NCI-H460 (cell line): ENCODE measurements at regions not wholly inside any gene's neighbourhood (a gene's known extent, or its start where the extent isn't known, plus 50 kb on each side); places are given as distances from the start of the nearest gene placed in this dataset.

Source experiments
- DNase-seq: peaks from one replicate; pipeline ENCODE4 v3.0.0-alpha.2; 2016; ENCODE audit warnings: low read depth; ENCODE audit errors: extremely low read depth

DNA sequence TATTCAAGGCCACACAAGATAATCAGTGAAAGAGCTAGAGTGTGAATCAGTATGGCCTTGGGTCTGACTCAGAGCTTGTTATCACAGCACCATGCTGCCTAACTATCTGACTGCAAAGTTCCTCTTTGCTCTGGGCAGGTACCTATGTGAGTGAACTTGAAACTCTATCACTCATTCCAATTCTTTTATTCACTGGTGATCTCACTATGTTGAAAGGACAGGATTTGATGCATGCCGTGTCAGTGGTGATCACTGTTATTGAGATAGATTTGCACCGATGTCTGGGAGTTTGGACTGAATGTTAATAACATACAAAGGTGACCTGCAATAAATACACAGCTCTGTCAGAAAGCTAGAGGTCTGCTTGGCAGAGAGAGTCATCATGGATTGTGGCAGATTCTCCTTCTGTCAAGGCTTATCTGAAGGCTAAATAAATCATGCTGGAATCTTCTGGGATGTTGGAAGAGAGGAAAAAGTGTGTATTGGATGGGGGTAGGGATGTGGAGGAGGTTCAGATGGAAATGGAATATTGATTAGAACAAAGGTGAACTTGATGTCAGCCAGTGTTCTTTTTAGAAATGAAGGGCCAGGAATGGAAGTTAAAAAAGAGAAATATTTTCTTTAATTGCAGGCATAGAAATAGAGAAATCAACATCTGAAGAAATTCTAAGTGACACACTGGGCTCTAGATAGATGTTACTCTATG, 91.8 kb upstream of the TNC start:
- no peak for DNase-seq

DNA sequence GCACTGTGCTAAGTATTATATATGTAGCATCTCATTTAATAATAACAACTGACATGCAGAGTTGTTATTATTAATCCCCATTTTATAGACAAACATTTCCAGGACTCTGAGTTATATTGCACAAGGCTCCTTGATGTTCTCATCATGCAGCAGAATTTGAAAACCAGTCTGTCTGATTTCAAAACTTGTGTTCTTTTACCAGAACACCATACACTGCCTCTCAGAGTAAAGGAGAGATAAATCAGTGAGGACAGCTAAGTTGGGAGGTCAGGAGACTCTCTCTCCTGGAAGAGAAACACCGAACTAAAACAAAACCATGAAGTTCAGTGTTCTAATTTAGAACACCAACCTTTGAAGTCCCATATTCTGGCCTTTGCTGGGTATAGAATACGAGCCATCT, 92.7 kb upstream of the TNC start:
- no peak for DNase-seq

DNA sequence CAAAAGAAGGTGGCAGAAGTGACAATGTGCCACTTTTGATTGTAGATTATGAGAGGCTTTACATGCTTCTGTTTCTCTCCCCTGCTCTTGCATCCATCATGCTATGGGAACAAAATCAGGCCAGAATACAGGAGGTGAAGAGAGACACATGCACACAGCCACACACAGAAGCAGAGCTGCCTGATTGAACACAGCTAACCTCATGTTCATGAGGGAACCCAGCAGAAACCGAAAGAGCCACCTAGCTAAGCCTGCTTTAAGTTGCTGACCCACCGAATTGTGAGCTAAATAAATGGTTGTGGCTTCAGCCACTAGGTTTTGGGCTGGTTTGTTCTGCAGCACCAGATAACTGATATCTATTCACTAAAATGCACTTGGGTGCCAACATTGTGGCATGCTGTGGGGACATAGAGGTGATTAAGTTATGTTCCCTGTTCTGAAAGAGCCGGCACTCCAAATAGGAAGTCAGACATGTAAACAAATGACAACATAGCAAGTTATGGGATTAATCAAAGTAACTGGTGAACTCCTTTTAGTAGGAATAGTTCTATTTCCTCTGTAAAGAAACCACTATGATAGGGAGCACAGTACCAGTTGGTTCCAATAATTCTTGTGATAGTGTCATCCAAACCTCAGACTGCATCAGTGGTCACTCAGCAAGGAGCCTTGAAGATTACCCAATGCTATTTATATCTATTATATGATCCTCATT, 93.6 kb upstream of the TNC start:
- DNase-seq = no peak

DNA sequence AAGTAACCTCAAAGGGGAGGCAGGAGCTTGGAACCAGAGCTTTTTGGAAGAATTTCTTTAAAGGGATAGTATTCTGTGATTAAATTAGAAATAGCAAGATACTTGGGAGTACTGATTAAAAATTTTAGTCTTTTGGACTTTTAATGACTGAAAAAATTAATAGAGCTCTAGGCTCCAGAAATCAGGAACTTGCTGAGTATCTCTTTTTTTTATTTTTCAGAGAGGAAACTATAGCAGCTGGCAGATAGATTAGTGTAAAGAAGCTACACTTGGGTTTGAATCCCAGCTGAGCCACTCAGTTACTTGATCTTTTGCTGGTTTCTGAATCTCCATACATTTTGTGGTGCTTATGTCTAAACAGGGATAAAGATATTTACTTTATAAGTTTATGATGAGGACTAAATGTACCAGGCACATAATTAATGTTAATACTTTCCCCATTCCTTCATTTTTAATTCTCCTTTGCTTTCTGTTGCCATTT, 94.2 kb upstream of the TNC start:
- no peak for DNase-seq

DNA sequence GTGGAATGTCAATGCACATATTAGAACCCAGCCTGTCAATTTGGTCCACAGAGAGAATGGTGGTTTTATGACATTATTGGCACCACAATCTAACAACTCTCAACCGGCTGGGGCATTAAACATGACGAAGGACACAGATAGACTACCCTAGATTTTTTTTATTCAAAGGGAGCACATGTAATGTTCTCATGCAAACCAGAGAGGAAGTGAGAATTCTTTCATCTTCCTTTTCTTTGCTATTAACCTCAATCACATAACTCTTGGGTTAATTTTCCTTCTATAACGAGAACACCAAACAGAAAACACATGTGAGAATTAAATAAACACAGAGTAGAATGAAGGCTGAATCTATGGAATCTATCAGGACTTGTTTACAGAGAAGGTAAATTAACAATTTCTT, 94.9 kb upstream of the TNC start:
- no peak for DNase-seq

DNA sequence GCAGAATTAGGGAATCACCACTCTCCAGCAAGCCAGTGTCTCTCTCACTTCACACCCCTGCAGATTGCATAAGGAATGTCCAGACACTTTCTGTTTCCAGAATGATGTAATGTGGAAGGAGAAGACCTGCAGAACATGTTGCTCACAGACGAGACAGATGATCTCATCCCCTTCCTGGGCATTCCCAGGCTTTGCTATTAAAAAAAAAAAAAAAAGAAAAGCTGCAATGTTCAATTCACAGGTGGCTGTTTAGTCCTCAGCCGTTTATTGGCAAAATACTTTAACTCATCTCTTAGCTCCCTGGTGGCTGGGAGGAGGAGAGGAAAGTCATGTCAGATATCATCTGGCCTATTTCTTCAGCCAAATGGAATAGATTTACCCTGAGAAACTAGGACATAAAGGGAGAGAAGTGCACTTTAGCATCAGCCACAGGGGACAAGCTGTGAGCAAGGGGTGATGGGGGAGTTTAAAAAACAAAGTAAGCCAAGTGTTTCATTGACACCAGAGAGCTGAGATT, 95.9 kb upstream of the TNC start:
- DNase-seq = no peak

DNA sequence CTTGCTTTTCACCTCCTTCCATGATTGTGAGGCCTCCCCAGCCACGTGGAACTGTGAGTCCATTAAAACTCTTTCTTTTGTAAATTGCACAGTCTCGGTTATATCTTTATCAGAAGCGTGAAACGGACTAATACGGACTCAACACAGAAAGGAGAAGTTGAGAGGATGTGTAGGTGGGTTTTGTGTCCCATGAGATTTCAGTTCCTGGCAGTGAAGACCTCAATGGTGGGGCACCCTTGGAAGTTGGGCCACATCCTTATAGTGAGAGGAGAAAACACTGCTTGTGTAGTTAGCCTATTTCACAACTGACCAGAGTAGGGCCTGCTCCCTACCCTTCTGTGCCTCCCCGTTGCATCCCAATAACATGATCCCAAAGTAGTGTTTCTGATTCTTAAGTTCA, 98.9 kb upstream of the TNC start:
- no peak for DNase-seq

DNA sequence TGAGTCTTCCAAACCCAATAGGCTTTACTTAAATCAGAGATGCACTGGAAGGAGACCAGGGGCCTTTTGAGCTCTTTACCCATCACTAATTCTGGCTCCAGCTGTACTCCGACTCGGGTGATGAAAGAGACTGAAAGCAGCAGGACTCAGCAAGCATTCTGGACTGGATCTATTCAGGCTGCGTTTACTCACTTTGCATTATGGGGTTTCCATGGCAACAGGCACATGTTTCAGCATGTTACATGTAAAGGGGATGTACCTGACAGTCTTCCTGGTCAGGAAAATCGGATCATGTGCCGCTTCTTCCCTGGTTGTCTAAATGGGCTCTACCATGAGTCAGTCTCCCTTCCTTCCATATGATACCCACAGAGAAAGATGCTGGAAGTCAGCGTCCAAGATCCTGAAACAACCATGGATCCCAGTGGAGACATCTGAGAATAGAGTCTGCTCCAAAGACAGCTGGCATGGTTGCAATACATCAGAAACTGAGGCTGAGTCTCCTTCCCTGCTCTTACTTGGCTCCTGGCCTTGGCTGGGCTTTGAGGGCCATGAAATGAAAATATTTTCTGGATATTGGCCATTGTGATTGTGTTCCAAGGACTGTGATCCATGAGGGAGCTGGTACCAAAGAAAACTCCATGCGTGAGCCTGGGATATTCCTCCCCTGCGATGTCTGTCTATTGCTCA, 102.5 kb upstream of the TNC start:
- no peak for DNase-seq

DNA sequence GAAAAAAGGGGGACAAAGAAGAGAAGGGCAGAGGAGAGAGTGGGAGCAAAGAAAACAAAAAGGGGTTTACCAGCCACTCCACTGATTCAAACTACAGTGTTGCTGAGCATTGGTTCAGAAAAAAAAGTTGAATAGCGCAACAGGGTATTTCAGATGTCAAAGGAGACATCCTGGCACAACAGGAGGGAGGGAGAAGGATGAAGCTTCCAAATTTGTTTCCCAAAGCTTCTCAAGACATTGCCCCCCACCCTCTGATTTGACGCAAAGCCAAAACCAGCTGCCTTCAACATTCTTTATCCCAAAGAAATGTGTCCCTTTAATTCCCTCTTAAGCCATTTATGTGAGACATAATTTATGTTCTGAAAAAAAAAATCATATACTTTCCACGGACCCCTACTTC, 105.5 kb upstream of the TNC start:
- DNase-seq = no peak

DNA sequence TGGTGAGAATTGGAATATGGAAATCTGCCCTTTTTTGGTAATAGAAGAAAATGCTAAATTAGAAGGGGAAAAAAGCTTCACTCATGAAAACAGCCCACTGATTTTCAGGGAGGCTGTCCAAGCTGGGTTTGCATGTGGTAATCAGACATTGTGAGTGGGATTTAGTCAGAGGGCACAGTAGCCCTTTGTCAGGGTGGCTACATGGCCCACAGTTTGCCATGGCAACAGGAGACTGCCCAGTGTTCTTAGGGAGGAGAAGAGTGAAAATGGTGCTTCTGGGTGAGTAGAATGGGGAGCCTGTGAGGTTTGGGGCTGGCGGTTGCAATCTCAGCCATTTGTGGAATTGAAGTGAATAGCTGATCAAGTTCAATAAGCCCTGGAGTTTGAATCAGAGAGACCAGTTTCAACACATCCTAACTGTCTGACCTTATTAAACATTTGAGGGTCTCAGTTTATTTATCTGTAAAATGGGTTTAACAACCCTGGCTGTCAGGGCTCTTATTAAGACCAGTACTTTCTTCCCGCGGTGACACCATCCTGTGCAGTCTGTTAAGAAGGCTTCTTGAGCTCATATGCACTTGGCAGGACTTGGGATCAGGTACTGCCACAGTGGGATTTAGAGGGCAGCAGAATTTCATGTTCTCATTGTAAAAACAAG, 107.6 kb upstream of the TNC start:
- DNase-seq = no peak

DNA sequence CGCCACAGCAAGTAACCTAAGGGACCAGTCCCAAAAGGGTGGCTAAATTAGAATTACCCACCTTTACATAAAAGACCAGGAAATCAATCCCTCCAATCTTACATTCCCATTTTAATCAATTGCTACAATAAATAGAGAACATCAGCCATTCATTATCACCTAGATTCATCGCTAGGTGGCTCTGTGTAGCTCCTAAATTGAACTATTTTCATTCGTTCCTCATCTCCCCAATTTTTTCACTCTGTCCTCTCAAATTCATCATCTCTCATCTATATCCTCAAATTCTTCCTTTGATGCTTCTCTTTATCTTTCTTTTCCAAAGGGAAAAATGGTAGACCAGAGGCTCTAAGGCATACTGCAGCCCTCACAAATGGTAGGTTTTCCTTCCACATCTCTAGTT, 108.2 kb upstream of the TNC start:
- DNase-seq = no peak

DNA sequence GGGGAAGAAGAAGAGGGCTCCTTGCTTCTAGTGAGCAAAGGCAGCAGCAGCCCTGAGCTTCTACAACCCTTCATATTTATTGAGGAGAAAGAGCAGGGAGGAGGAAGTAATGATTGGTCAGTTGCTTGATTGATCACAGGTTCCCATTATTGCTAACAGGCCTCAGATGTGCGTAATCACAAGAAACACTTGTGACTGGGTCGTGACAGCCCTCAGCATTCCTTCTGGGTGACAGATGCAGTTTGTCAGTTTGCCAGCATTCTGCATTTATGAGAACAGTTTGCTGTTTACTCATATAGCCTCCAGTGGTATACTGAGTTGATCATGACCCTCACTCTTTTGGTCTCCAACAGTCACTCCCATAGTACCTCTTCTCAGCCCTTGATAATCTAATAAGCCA, 111.5 kb upstream of the TNC start:
- no peak for DNase-seq

DNA sequence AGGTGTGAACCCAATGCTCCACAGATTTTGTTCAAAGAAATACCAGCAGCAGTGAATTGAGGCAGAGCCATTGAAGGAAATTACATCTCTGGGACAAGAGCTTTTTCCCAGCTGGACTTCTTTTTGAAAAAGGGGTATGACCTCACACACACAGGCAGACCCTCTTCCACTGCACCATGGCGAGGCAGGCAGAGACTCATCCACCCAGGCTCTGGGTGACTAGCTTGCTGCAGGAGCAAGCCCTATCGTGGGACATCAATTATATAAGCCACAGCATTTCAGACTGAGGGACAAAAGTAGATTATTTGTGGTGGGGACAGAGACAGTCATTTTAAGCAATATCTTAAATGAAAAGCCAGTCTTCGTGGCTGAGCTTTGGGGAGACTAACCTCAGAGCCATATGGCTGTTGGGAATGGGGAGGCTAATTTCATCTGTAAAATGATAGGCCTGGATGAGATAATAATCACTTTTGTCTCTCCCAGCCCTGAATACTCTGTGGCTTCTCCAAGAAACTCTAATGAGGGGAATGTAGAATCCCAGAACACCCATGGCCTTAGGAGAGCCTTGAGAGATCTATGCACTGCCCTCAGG, 113.1 kb upstream of the TNC start:
- DNase-seq = no peak

DNA sequence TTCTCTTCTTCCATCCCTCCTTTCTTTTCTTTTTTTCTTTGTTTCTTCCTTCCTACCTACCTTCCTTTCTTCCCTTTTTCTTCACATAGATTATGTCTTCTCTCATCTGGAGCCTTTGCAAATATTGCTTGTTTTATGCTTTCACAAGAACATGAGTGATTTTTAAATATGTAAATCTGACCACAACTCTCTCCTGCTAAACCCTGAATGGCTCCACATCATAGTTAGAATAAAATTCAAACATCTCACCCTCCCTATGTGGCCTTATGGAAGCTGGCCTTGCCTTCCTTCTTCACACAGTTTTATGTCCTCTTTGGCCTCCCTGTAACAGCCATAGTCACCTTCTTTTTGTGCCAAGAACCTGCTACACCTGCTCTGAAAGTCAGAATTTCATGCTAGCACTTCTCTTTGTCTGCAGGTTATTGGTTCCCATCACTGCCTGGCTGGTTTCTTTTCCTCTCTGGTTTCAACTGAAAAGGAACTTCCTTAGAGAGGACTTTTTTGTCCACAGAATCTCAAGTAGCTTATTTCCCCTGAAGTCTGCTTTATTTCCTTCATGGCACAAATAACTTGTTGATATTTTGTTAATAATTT, 114.3 kb upstream of the TNC start:
- DNase-seq = no peak

DNA sequence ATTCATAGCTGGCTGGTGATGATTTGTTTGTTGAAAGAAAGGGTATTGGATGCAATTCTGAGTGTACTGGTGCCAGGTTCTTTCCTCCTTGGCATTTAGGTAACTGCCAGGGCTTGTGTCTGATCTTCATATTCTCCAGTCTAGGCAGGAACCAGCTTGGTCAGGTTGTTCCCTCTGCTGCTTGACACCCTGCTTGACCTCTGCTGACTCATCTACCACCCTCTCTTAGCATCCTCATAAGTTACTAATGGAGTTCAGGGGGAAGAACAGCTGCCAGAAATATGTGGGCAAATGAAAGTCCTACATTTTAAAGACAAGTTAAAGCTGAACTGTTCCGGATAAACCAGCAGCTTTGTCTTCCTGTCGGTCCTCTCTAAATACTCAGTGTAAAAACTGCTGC, 116.1 kb upstream of the TNC start:
- no peak for DNase-seq

DNA sequence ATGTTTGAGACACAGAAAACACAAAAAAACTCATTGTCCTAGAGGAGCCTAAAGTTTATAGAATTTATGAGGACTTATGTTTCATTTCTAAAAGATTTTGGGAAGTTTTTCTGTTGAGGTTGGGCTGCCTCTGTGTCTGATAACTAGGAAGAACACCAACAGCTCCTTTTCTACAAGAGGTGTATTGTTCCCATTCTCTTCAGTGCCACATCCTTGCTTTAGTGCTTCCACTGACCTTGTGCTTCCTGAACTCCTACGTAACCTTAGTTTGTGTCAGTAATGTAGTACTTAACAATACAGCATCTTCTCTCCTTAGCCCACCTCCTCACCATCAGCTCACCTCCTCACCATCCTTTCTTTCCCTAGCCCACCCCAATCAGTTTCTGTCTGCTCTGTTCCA, 117.3 kb upstream of the TNC start:
- no peak for DNase-seq

DNA sequence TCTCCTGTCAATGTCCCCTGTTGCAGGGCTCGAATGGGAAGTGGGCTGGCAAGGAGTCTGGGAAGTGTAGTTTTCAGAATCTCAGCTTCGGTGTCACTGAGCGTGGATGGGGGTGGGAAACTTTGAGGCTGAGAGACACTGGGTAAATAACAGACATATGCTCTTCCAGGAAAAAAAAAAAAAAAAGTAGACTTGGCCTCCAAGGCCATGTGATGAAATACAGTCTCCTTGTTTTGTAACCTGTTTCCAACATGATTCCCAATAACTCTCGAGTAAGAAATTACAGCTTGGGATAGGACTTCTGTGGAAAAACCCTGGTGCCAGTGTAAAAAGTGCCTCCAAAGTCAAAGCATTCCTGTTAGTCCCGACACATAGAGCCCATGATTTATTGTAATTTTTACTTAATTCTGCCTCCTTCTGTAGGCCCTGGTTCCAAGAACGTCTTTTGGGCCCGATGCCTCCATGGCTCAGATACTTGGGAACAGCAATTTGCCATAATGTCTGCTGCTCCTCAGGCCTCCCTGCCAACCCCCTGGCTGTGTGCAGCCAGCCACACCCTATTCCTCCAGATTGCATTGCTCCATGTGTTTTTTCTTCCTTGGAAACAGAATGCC, 119.5 kb upstream of the TNC start:
- DNase-seq = no peak

DNA sequence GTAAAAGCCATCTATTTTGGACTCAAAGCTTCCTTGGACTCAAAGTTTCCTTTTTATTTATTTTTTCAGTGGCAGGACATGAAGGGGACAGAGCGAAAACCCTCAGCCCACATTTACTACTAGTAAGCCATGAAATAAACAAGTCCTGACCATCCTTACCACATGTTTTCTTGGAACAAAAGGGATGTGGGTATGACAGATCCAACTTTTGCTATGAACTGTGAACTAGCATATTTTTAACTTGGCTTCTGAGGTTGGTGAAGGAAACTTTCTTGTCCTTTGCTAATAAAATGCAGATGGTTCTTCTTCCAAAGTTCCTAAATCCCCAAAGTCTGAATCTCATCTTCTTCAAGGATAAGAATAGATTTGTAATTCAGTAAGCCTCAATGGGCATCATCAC, 122.7 kb upstream of the TNC start:
- no peak for DNase-seq

DNA sequence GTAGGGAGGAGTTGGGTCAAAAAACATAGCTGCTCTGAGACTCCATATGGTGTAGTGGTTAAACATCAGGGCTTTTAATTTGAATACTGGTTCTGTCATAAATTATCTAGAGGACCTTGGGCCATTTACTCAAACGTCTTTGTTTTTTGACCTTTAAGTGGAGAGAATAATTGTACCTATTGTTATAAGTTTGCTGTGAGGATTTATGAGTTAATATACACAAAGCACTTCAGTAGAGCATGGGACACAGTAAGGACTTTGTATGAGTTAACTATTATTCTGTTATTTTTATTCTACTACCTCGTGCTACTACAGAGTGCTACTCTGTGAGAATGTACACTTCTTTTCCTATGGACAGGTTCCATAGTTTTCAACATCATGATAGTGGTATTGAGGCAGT, 123.7 kb upstream of the TNC start:
- DNase-seq = no peak

DNA sequence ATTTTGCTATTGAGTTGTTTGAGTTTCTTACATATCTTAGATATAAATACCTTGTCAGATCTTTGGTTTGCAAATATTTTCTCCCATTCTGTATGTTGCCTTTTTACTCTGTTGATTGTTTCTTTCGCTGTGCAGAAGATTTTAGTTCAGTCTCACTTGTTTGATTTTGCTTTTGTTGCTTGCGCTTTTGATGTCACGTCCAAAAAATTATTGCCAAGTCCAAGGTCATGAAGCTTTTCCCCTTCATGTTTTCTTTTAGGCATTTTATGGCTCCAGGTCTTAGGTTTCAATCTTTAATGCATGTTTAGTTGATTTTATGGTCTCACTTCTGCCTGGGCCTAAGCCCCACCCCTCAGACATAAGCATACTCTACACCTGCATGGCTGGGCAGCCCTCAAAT, 131.5 kb upstream of the TNC start:
- DNase-seq = no peak
